T-helper 1 cell treated with Interleukin-12 subunit alpha and Interleukin-12 subunit beta and Interleukin-4 antibody, amounts not matched to agents 30 ng/mL and 1 ng/mL, for 36 hours (primary cell): ENCODE measurements at regions not wholly inside any gene's neighbourhood (a gene's known extent, or its start where the extent isn't known, plus 50 kb on each side); places are given as distances from the start of the nearest gene placed in this dataset.
"Not testable (repeated sequence)": the region's sequence is repeated elsewhere in the genome, so short reads cannot be mapped to it uniquely, and the experiment has no call there.

Experiments used
- intact Hi-C: fragments of 100-400 bp; cut with micrococcal nuclease; formaldehyde crosslinking; loops from one replicate; pipeline ENCODE4 v1.15.1; 2024

DNA sequence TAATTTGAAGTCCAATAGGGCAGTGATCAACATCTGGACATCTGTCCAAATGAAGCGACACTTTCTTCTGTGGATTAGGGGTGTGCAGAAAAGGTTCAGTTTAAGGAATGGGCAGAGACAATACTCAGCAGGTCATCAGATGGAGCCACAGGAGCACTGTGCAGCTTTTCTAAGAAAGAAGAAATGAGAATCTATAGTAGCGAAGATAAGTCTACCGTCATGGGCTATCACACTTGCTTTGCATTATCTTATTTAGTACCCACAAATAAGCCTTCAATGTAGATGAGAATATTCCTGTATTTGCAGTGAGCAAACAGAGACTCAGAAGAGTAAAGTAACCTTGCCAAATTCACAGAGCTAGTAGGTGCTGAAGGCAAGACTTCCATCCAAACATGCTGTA is 412.0 kb upstream of the GOT2 start:
- intact Hi-C loops, result no loop called here

- intact Hi-C loops, result no loop called here
Observed at GRCh38 chr16:59144841-59145240, 410.7 kb upstream of the GOT2 start.

- intact Hi-C loops, result no loop called here
Observed at GRCh38 chr16:59144326-59144725, 410.2 kb upstream of the GOT2 start.

- intact Hi-C loops, result no loop called here
Observed at GRCh38 chr16:59126486-59126885, 392.4 kb upstream of the GOT2 start.

DNA sequence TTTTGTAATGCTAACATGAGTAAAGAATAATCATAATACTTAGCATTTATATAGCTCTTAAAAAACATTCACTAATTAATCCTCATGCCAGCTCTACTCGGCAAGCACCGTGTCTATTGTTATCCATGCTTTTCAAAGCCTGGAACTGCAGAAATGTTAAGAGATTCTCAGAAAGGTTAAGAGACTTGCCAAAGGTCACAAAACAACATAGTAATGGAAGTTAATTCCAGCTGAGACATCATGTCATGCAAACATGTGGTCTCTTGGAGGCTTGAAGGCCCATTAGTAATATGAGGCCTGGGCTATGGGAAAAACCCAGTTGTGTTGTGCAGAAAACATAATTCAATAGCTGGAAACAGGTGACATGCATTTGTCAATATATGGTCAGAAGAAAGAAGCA is 389.9 kb upstream of the GOT2 start:
- intact Hi-C loops, result no loop called here

- intact Hi-C loops, result no loop called here
Observed at GRCh38 chr16:59123479-59123878, 389.4 kb upstream of the GOT2 start.

DNA sequence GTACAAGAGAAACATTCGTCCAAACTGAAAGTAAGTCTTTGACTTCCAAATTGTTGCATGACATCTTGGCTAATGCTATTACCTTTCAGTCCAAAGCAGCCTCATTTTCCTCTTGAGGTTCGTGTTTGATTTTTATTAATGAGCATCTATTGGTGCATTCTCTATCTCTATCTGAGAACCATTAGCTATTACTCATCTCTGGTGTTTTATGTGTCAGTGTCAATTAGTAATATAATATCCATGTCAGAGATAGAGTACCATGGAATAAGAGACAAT is 388.1 kb upstream of the GOT2 start:
- intact Hi-C loops, result no loop called here

GRCh38 chr16:59121411-59122261 is 387.5 kb upstream of the GOT2 start:
- intact Hi-C loops, result no loop called here

DNA sequence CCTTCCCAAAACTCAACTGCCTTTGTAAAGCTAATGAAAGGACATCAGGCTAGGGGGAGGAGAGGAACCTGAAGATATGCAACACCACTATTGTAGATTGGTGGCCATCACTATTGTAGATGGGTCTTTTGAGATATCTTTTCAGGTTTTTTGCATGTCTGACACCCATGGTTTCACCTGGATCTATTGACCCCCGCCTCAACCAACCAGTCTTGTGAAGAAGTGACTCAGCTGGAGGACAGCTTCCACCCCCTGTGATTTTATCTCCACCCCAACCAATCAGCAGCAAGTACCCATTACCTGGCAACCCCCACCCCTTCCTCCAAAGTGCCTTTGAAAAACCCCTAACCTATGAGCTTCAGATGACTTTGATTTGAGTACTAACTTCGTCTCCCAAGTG is 382.6 kb upstream of the GOT2 start:
- intact Hi-C loops, result no loop called here

GRCh38 chr16:59114790-59115189 is 380.7 kb upstream of the GOT2 start:
- intact Hi-C loops, result no loop called here

- intact Hi-C loops, result no loop called here
Observed at GRCh38 chr16:59113004-59113670, 379.0 kb upstream of the GOT2 start.

GRCh38 chr16:59111280-59111679 is 377.2 kb upstream of the GOT2 start:
- intact Hi-C loops, result no loop called here

GRCh38 chr16:59108374-59108773 is 374.3 kb upstream of the GOT2 start:
- intact Hi-C loops, result no loop called here

GRCh38 chr16:59096682-59097081 is 362.6 kb upstream of the GOT2 start:
- intact Hi-C loops, result not testable (repeated sequence)

GRCh38 chr16:59090541-59090940 is 356.4 kb upstream of the GOT2 start:
- intact Hi-C loops, result no loop called here

- intact Hi-C loops, result no loop called here
Observed at GRCh38 chr16:59088431-59088830, 354.3 kb upstream of the GOT2 start.

DNA sequence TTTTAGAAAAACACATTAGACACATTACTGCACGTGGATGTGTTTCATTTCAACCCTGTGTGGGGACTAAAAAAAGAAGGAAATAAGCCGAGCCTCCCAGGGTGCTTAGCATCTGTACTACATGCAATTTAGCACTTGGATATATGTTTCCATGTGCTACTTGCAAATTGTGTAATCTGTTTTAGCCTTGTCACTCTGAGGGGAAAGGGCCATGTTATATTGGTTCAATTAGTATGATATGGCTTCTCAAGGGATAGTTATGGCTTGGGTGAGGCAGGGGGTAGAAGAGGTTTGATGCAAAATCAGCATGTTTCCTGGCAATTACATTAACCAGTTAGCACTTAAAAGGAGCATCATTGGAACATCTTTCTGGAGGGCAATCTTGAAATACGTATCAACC is 353.5 kb upstream of the GOT2 start:
- intact Hi-C loops, result no loop called here

GRCh38 chr16:59067205-59067604 is 333.1 kb upstream of the GOT2 start:
- intact Hi-C loops, result no loop called here

DNA sequence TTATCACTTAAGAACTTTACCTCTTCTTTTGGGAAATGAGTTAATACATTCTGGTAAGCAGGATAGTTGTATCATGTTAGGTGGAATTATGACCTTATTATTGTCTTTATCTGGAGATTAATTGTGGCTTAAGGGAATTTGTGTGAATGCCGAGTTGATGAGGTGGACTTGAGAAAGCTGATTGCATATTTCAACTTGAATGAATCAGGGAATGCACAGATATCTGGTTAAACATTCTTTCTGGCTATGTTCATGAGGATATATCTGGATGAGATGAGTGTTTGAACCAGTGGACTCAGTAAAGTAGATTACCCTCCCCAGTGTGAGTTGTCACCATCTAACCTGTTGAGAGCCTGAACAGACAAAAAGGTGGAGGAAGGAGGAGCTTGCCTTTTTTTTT is 326.1 kb upstream of the GOT2 start:
- intact Hi-C loops, result no loop called here

DNA sequence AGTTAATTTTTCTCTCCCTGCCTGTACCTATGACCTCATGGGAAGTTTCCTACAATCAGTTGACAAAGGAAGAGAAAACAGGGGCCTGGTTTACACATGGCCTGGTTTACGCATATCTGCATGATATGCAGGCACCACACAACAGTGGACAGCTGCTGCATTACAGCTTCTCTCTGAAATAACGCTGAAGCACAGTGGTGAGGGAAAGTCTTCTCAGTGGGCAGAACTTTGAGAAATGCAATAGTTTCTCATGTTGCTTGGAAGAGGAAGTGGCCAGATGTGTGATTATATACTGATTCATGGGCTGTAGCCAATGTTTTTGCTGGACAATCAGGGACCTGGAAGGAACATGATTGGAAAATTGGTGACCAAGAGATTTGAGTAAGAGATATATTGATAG is 324.1 kb upstream of the GOT2 start:
- intact Hi-C loops, result no loop called here

DNA sequence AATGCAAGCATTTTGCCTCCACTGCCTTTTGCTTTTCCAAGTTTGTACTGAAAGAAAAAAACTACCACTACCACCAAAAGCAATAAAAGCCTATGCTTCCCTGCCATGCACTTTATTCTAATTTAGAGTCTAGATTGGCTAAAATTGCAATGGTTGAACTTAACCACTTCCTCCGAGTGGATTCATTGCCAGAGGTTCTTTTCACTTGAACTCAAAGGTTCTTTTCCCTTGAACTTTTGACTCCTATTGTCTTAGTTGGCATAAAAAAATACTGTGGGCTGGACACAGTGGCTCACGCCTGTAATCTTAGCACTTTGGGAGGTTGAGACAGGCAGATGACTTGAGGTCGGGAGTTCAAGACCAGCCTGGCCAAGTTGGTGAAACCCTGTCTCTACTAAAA is 319.8 kb upstream of the GOT2 start:
- intact Hi-C loops, result no loop called here

DNA sequence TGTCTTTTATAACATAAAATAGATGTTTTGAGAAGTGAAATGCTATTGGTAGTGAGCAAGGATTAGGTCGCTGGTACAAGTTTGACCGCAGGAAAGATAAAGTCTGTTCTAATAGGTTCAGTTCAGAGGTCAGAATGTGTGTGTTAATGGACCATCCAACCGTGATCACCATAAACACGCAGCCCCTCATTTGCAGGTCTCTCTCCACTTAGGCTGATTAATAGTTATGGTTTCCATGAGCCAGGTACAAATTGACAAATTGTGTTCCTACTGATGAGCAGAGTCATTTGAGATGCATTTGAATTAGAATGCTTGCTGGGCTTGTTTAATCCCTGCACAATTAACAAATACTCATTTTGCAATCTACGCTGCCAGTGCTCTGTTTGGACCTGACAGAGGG is 318.1 kb upstream of the GOT2 start:
- intact Hi-C loops, result no loop called here

DNA sequence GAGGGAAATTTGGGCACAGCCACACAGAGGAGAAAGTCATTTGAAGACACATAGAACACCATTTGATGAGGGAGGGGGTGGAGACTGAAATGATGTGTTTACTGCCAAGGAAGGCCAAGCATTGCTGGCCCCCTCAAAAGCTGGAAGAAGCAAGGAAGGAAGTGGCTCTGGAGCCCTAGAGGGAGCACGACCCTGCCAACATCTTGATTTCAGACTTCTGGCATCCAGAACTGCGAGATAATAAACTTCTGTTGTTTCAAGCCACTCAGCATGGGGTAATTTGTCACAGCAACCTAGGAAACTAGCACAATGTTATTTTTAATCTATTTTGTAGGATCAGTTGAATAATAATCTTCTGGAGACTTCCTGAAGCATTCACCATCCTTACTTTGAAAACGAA is 314.8 kb upstream of the GOT2 start:
- intact Hi-C loops, result no loop called here
